Heart right ventricle (tissue), 16 donors: ENCODE measurements at regions not wholly inside any gene's neighbourhood (a gene's known extent, or its start where the extent isn't known, plus 50 kb on each side); places are given as distances from the start of the nearest gene placed in this dataset.
"Not testable (repeated sequence)": the region's sequence is repeated elsewhere in the genome, so short reads cannot be mapped to it uniquely, and the experiment has no call there.

ENCODE experiments used
- ATAC-seq, 8 donors: fragments of 200-7000 bp; cut with Tn5 transposase; one replicate each; pipeline ENCODE4 v1.9.1; 2020; ENCODE audit warnings: mild to moderate bottlenecking in 8 of 8, moderate library complexity in 8 of 8, moderate number of reproducible peaks in 1 of 8
- DNase-seq, 2 donors: peaks; one replicate each; pipeline ENCODE4 v3.0.0-alpha.2; 2020
- H3K27ac ChIP-seq, 10 donors: fragments of 200-600 bp; sonication (generic) in 2 of 10; one replicate each; pipeline versions ENCODE4 v1.5.0 to v1.8.0; 2020 to 2022; ENCODE audit warnings: mild to moderate bottlenecking in 3 of 10
- H3K27me3 ChIP-seq, 7 donors: fragments of 200-600 bp; one replicate each; pipeline ENCODE4 v1.8.0; 2021 to 2022; ENCODE audit warnings: mild to moderate bottlenecking in 2 of 7
- H3K36me3 ChIP-seq, 9 donors: fragments of 200-600 bp; sonication (generic) in 1 of 9; one replicate each; pipeline versions ENCODE4 v1.5.0 to v1.8.0; 2020 to 2022; ENCODE audit warnings: mild to moderate bottlenecking in 2 of 9
- H3K4me1 ChIP-seq, 9 donors: fragments of 200-600 bp; sonication (generic) in 1 of 9; one replicate each; pipeline versions ENCODE4 v1.5.0 to v1.8.0; 2020 to 2022; ENCODE audit warnings: mild to moderate bottlenecking in 4 of 9
- H3K4me3 ChIP-seq, 10 donors: fragments of 200-600 bp; sonication (generic) in 2 of 10; one replicate each; pipeline versions ENCODE4 v1.5.0 to v1.8.0; 2020 to 2022; ENCODE audit warnings: mild to moderate bottlenecking in 7 of 10, moderate library complexity in 2 of 10
- H3K9me3 ChIP-seq, 11 donors: fragments of 200-600 bp in 10 of 11; sonication (generic) in 2 of 11; one replicate each; pipeline versions ENCODE4 v1.5.0 to v1.8.0; 2013 to 2022; ENCODE audit warnings: mild to moderate bottlenecking in 2 of 11, control low read depth in 1 of 11, moderate library complexity in 1 of 11
- CTCF ChIP-seq, 9 donors: fragments of 200-600 bp; sonication (generic) in 2 of 9; IDR thresholded peaks; one replicate each; pipeline versions ENCODE4 v1.5.0 to v1.8.0; 2021 to 2022; ENCODE audit warnings: antibody characterized with exemption in 9 of 9, mild to moderate bottlenecking in 5 of 9, moderate library complexity in 1 of 9
- WGBS, 2 donors: extraction: QIAGEN DNeasy Blood & Tissue Kit; methylation state at CpG; one replicate each; pipeline ENCODE4 v1.1.7; 2013; ENCODE audit warnings: inconsistent platforms in 1 of 2; 5-methylcytosine and 5-hydroxymethylcytosine counted together
- intact Hi-C, 10 donors: fragments of 100-400 bp; cut with DNase I; formaldehyde crosslinking; loops; one replicate each; pipeline versions ENCODE4 v1.11.1 to v1.14.2; 2022
- donor health status: Arrhythmogenic right ventricular cardiomyopathy.
- donor health status: ischemic (EF 13 %, LVEDD 7.1; RV severe dilation, severe dysfunction).
- donor health status: healthy with polysubstance abuse.
- donor health status: DM: no; HTN: yes; CAD: no.
- donor health status: DM: no; HTN: no; CAD: no.
- donor health status: ischemic (EF 25% LVEDD 6.9; RV normal size, moderate dysfunction).
- donor health status: ischemic (EF 25% LVEDD 5.7; RV mildly dilated, moderate dysfunction).
- donor health status: healthy.
- donor health status: DM: yes; HTN: yes; CAD: no.
- donor health status: Ischemic cardiomyopathy.
- donor health status: ischemic (EF 35%, LVEDD 5.7; RV mildly dilated, moderate dysfunction).
- donor health status: nonischemic (EF 11% LVEDD 7.7; RV severe dilation, severe dysfunction).
- donor health status: DM: yes; HTN: yes; CAD: no.
- donor health status: PGD.
- donor health status: ischemic (EF 29% LVEDD 5.4; RV normal size, mild dysfunction).
- donor health status: nonischemic (EF 23%, LVEDD 6.1; RV moderate dilation, normal function).

GRCh38 chr10:81498011-81498551 lies 376.9 kb upstream of the NRG3 start:
- H3K9me3 ChIP-seq, result peaks cover 0 to 13% (median 0%) of the 10 kb centered on the region in 11 donors
- DNase-seq (no peak), ATAC-seq (no peak)
- H3K36me3 ChIP-seq, result no peaks in the 10 kb centered on the region
- 59% methylated on average over 3 of the region's 3 CpGs for WGBS, 2 donors
- H3K4me1 ChIP-seq, result no peaks in the 10 kb centered on the region
- no peak for TF ChIP-seq CTCF (IDR thresholded peaks at IDR 0.05)
- intact Hi-C loops, result no loop called here
- no peaks in the 10 kb centered on the region for H3K27me3 ChIP-seq
- no peak overlapping the region for H3K4me3 ChIP-seq
- H3K27ac ChIP-seq, result no peak overlapping the region

GRCh38 chr10:81502677-81503359 lies 372.2 kb upstream of the NRG3 start:
- Histone ChIP-seq H3K4me1 (no peaks in the 10 kb centered on the region), H3K27ac (no peak overlapping the region), H3K27me3 (no peaks in the 10 kb centered on the region), H3K36me3 (no peaks in the 10 kb centered on the region), H3K4me3 (no peak overlapping the region), H3K9me3 (peaks cover 0 to 34% (median 0%) of the 10 kb centered on the region in 11 donors)
- 91 to 92% methylated on average over 35 of the region's 35 CpGs for WGBS, 2 donors
- no peak for ATAC-seq
- no peak for DNase-seq
- no peak for TF ChIP-seq CTCF (IDR thresholded peaks at IDR 0.05)
- intact Hi-C loops, result no loop called here

- H3K4me3 ChIP-seq, H3K36me3 ChIP-seq, DNase-seq, H3K27me3 ChIP-seq, ATAC-seq, intact Hi-C loops, H3K4me1 ChIP-seq, H3K27ac ChIP-seq: not testable (repeated sequence)
- H3K9me3 ChIP-seq, result peaks cover 0 to 46% (median 0%) of the 10 kb centered on the region in 11 donors
- WGBS, 2 donors, result 93 to 95% methylated on average over 25 of the region's 25 CpGs
Observed at GRCh38 chr10:81505777-81506176, 369.2 kb upstream of the NRG3 start.

- H3K9me3 ChIP-seq, result peaks cover 0 to 14% (median 4%) of the 10 kb centered on the region in 11 donors
- H3K4me1 ChIP-seq, result no peaks in the 10 kb centered on the region
- no peaks in the 10 kb centered on the region for H3K36me3 ChIP-seq
- ATAC-seq, result no peak
- intact Hi-C loops, result loop anchor here in 1 of 10 donors (5.0 kb wide), 1 partner anchor 103 kb away; no protein-coding TSS in a partner anchor
- no peak for DNase-seq
- no peak for TF ChIP-seq CTCF (IDR thresholded peaks at IDR 0.05)
- H3K27me3 ChIP-seq, result no peaks in the 10 kb centered on the region
- no peak overlapping the region for H3K27ac ChIP-seq
- no peak overlapping the region for H3K4me3 ChIP-seq
Observed at GRCh38 chr10:81514811-81515210, 360.2 kb upstream of the NRG3 start.

GRCh38 chr10:81520688-81521087 lies 354.3 kb upstream of the NRG3 start:
- TF ChIP-seq CTCF (IDR thresholded peaks at IDR 0.05), result no peak
- no peaks in the 10 kb centered on the region for H3K27me3 ChIP-seq
- intact Hi-C loops, result no loop called here
- no peak for ATAC-seq
- no peaks in the 10 kb centered on the region for H3K4me1 ChIP-seq
- H3K27ac ChIP-seq, result no peak overlapping the region
- no peak for DNase-seq
- H3K36me3 ChIP-seq, result no peaks in the 10 kb centered on the region
- no peaks in the 10 kb centered on the region for H3K9me3 ChIP-seq
- 69 to 73% methylated on average over 1 of the region's 1 CpG for WGBS, 2 donors
- H3K4me3 ChIP-seq, result no peak overlapping the region
